ENCODE measurements at regions not wholly inside any gene's neighbourhood (a gene's known extent, or its start where the extent isn't known, plus 50 kb on each side); places are given as distances from the start of the nearest gene placed in this dataset.

DNA sequence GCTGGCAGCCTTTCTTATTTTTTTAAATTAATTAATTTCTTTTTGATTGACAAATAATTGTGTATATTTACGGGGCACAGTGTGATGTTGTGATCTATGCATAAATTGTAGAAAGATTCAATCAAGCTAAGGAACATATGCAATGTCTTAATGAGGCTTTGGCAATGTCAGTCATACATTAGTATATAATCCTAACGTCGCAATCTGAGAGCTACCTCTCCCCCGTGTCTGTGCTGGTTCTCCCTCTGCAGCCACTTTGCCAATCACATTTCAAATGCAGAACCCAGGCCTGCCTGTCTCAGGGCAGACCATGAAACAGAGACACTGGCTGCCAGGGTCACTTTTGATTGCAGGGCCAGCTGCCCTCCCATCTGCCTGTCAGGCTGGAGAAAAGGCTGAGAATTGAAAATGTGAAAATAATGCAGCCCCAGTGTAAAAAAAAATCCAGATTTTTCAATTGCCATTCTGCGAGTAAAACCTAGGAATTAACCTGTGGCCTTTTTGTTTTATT is 56.3 kb downstream of the SLC24A2 start:
- POLR2A ChIA-PET: no interaction called here
- ATAC-seq (ENCODE audit: low read depth): no peak
- Mint-ChIP-seq H3K9me3 (peaks cover 2% of the 10 kb centered on the region), H3K36me3 (no peaks in the 10 kb centered on the region), H3K4me1 (no peaks in the 10 kb centered on the region), H3K4me3 (no peak overlapping the region), H3K27me3 (peaks cover 10% of the 10 kb centered on the region), H3K27ac (no peak overlapping the region)
- no peak for DNase-seq

DNA sequence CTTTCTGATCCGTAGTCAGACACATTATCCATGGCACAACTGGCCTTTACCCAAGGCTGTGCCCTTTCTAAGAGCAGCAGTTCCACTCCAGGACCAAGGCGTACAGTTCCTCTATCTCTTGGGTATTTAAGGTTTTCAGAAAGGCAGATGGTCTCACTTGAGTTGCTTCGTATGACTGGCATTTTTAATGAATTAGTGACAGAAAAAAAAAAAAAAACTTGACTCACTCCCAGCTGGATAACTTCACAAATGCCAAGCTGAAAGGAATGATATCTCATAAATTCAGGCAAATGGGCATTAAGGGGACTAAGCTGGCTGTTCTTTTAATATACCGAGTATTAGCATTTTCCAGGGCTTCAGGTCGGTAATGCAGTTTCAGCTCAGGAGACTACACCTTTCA is 60.7 kb downstream of the SLC24A2 start:
- H3K9me3 Mint-ChIP-seq: no peaks in the 10 kb centered on the region
- ATAC-seq (ENCODE audit: low read depth) (no peak), DNase-seq (no peak)
- no peak overlapping the region for H3K27ac Mint-ChIP-seq
- peaks cover 8% of the 10 kb centered on the region for H3K27me3 Mint-ChIP-seq
- H3K4me1 Mint-ChIP-seq: no peaks in the 10 kb centered on the region
- POLR2A ChIA-PET: no interaction called here
- H3K36me3 Mint-ChIP-seq: no peaks in the 10 kb centered on the region
- no peak overlapping the region for H3K4me3 Mint-ChIP-seq

DNA sequence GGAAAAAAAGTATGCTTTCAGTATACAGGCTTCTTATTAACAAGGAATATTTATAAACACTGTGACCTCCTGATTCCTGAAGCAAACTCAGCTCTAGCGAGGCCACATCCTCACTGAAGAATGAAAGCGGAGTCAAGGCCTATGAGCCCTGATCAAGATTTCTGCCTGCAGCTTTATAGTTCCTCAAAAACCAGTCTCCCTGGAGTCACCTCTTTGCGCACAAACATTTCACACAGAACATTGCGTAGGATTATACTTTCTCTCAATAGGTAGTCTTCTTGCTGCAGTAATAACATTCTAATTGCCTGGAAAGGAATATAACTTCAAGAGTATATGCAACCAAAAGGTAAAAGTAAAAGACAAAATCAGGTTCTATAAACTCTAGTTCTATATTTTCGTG is 62.9 kb downstream of the SLC24A2 start:
- no peaks in the 10 kb centered on the region for H3K36me3 Mint-ChIP-seq
- ATAC-seq (ENCODE audit: low read depth) (no peak), DNase-seq (no peak)
- no peaks in the 10 kb centered on the region for H3K4me1 Mint-ChIP-seq
- peaks cover 8% of the 10 kb centered on the region for H3K27me3 Mint-ChIP-seq
- no peak overlapping the region for H3K4me3 Mint-ChIP-seq
- H3K9me3 Mint-ChIP-seq: no peaks in the 10 kb centered on the region
- POLR2A ChIA-PET: no interaction called here
- H3K27ac Mint-ChIP-seq: no peak overlapping the region

DNA sequence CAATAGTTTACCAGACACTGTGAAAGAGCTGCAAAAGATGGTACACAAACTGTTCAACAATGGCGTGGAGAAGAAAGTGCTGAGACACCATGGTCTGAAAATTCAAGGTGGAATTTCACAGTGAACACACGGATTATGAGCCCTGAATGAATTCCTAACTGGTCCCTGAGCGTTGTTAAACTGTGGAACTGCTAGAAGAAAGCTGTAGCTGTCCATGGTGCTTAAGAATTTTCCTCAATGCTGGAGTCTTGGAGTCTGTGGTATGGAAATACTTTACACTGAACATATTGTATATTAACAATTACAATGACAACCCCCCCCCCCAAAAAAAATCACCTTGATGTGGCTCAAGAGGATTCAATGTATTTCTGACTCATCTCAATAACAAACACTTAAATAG is 68.5 kb downstream of the SLC24A2 start:
- POLR2A ChIA-PET: no interaction called here
- Mint-ChIP-seq H3K27me3 (peaks cover 4% of the 10 kb centered on the region), H3K4me1 (no peaks in the 10 kb centered on the region), H3K4me3 (no peak overlapping the region), H3K9me3 (no peaks in the 10 kb centered on the region), H3K27ac (no peak overlapping the region), H3K36me3 (no peaks in the 10 kb centered on the region)
- DNase-seq (no peak), ATAC-seq (ENCODE audit: low read depth) (no peak)

DNA sequence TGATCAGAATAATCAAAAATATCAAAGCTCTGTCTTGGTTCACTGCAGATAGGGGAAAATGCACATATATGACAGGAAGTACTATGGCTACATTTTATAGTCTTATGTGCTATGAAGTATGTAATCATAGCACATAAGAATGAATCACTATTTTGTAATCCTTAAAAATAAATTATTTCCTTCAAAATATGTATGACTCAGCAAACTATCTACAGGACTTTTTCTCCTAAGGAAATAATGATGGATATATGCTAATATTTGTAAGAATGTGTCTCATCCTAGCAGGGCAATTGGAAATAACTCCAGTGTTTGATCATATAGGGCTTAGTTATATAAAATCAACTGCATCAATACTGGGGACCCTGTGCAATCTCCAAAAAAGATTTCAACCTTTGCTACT is 85.1 kb downstream of the SLC24A2 start:
- Mint-ChIP-seq H3K36me3 (no peaks in the 10 kb centered on the region), H3K4me3 (no peak overlapping the region), H3K27me3 (peaks cover 4% of the 10 kb centered on the region), H3K9me3 (no peaks in the 10 kb centered on the region), H3K4me1 (no peaks in the 10 kb centered on the region), H3K27ac (no peak overlapping the region)
- no peak for DNase-seq
- POLR2A ChIA-PET: no interaction called here
- no peak for ATAC-seq (ENCODE audit: low read depth)

DNA sequence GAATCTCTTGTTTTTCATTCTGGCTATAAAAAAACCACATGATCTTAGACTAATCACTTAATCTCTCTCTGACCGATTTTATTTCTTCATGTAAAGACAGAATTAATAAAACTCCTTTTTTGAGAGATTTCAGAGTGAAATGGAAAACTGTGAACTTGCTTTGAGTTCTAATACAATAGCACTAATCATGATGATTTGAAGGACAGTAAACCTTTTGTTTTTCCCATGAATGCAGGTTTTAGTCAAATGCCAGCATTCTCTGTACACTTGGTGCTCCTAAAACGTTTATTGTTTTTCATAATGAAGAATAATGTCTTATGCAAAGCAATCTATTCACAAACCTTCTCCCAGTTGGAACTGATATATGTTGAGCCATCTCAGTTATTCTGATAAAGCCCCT is 86.8 kb downstream of the SLC24A2 start:
- Mint-ChIP-seq H3K9me3 (no peaks in the 10 kb centered on the region), H3K27me3 (peaks cover 4% of the 10 kb centered on the region)

DNA sequence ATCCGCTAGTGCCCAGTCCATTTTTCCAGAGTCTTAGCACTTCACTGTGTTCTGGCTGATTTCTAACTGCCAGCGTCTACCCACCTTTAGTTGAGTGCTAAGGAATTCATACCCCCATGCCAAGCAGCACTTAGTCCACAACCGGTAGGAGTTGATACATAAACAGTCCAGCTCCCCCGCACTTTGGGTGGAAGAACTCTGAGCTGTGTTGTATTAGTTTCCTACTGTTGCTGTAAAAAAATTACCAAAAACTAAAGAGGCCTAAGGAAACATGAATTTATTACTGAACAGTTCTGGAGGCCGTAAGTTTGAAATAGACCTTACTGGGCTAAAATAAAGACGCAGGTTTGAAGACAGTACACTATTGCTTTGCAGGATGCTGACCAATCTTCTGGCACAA is 87.6 kb downstream of the SLC24A2 start:
- Mint-ChIP-seq H3K4me1 (no peaks in the 10 kb centered on the region), H3K36me3 (no peaks in the 10 kb centered on the region), H3K4me3 (no peak overlapping the region), H3K27me3 (peaks cover 4% of the 10 kb centered on the region), H3K9me3 (no peaks in the 10 kb centered on the region), H3K27ac (no peak overlapping the region)
- ATAC-seq (ENCODE audit: low read depth): no peak
- POLR2A ChIA-PET: no interaction called here
- DNase-seq: no peak

More for the DNA sequence above, 86.8 kb downstream of the SLC24A2 start:
- POLR2A ChIA-PET: no interaction called here
- DNase-seq (no peak), ATAC-seq (ENCODE audit: low read depth) (no peak)
- H3K36me3 Mint-ChIP-seq: no peaks in the 10 kb centered on the region
- no peak overlapping the region for H3K27ac Mint-ChIP-seq
- no peak overlapping the region for H3K4me3 Mint-ChIP-seq
- H3K4me1 Mint-ChIP-seq: no peaks in the 10 kb centered on the region

DNA sequence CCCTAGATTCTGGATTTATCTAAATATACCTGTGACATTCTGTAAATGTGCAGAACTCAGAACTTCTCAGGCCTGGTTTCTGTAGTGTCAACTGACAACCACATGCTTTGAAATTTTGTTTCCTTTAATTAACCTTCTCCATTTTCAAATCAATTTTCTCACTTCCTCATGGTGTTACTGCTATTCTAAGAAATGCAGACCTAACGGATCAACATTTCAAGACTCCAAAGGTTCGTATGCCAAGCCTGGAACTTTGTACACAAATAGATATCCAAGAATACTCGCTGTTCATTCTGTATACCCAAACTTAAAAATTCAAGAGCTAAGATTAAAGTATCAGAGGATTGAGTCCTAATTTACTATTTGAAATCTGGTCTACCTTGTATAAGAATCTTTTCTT is 88.1 kb downstream of the SLC24A2 start:
- no peak overlapping the region for H3K27ac Mint-ChIP-seq
- H3K27me3 Mint-ChIP-seq: peaks cover 4% of the 10 kb centered on the region
- H3K36me3 Mint-ChIP-seq: no peaks in the 10 kb centered on the region
- POLR2A ChIA-PET: no interaction called here
- ATAC-seq (ENCODE audit: low read depth) (no peak), DNase-seq (no peak)
- H3K9me3 Mint-ChIP-seq: no peaks in the 10 kb centered on the region
- H3K4me1 Mint-ChIP-seq: no peaks in the 10 kb centered on the region
- no peak overlapping the region for H3K4me3 Mint-ChIP-seq

DNA sequence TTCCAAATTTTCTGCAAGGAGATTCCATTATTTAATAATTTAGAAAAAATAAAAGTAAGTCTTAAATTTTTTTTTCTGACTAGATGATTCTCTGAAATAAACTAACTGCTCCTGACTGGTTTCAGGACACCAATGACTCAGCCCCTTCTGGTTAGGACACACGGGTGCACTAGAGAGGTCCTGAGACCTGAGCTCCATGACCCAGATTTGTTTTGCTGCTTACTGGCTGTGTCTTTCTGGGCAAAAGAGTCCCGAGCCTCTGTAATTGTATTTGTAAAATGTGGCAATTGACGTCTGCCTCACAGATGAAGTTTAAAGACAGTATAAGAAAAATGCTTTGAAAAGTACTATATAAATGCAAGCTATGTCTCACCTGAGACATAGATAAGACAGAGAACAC is 89.1 kb downstream of the SLC24A2 start:
- DNase-seq (no peak), ATAC-seq (ENCODE audit: low read depth) (no peak)
- Mint-ChIP-seq H3K27ac (no peak overlapping the region), H3K27me3 (peaks cover 4% of the 10 kb centered on the region), H3K36me3 (no peaks in the 10 kb centered on the region), H3K4me3 (no peak overlapping the region), H3K4me1 (no peaks in the 10 kb centered on the region), H3K9me3 (no peaks in the 10 kb centered on the region)
- POLR2A ChIA-PET: no interaction called here

DNA sequence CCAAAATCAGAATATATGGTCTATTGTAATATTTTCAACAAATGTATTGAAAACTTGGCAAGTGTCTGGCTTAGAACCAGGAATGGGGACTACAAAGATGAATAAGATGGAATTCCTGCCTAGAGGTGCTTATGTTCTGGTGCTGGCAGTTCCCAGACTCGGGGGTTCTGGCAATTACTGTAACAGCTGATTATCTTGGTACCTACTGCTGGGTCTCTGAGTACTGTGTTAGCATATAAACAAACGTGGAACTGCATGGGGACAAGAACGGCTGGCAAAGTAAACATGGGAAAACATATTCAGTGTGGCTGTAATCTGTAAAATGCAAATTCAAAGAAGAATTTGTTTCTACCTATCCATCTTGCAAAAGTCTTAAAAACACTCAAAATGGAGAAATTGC is 89.9 kb downstream of the SLC24A2 start:
- Mint-ChIP-seq H3K27me3 (peaks cover 4% of the 10 kb centered on the region), H3K27ac (no peak overlapping the region), H3K9me3 (no peaks in the 10 kb centered on the region), H3K4me1 (no peaks in the 10 kb centered on the region), H3K4me3 (no peak overlapping the region), H3K36me3 (no peaks in the 10 kb centered on the region)
- ATAC-seq (ENCODE audit: low read depth) (no peak), DNase-seq (no peak)
- POLR2A ChIA-PET: no interaction called here

DNA sequence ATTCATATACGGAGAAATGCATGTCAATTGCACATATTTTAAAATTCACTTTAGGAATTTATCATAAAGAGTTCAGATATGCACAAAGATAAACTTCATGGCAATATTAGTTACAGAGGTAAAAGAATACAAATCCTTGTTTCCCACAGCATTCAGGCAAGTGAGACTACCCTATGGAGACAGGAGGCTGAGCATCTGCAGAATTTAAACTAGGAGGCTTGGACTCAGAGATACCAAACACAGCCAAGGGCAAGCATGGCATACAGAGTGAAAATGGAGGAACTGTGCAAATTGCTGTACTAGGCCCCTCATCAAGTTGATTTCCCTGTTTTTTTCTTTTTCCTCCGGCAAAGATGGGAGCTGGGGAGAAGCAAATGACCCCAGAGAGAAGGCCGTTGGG is 94.2 kb downstream of the SLC24A2 start:
- no peaks in the 10 kb centered on the region for H3K36me3 Mint-ChIP-seq
- H3K27ac Mint-ChIP-seq: no peak overlapping the region
- ATAC-seq (ENCODE audit: low read depth) (no peak), DNase-seq (no peak)
- no peaks in the 10 kb centered on the region for H3K27me3 Mint-ChIP-seq
- H3K4me3 Mint-ChIP-seq: no peak overlapping the region
- no peaks in the 10 kb centered on the region for H3K4me1 Mint-ChIP-seq
- no peaks in the 10 kb centered on the region for H3K9me3 Mint-ChIP-seq
- POLR2A ChIA-PET: no interaction called here

DNA sequence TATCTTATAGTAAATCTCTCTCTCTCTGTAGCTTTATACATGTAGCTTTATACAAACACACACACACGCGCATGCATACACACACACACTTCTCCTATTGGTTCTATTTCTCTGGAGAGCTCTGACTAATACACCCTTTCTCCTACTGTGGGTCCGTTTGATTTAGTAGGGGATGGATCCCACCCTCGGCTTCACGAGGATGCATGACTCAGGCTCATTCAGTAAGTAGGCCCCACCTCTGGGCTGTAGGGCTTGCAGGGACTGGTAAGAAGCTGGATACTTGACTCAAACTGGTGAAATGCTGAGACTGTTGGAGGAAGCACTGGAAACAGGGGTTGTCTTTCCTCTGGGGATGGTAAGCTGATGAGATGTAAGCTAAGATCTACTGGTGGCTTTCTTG is 98.7 kb downstream of the SLC24A2 start:
- Mint-ChIP-seq H3K27me3 (no peaks in the 10 kb centered on the region), H3K4me1 (no peaks in the 10 kb centered on the region), H3K27ac (no peak overlapping the region), H3K9me3 (peaks cover 16% of the 10 kb centered on the region), H3K36me3 (no peaks in the 10 kb centered on the region), H3K4me3 (no peak overlapping the region)
- DNase-seq (no peak), ATAC-seq (ENCODE audit: low read depth) (no peak)
- POLR2A ChIA-PET: no interaction called here

DNA sequence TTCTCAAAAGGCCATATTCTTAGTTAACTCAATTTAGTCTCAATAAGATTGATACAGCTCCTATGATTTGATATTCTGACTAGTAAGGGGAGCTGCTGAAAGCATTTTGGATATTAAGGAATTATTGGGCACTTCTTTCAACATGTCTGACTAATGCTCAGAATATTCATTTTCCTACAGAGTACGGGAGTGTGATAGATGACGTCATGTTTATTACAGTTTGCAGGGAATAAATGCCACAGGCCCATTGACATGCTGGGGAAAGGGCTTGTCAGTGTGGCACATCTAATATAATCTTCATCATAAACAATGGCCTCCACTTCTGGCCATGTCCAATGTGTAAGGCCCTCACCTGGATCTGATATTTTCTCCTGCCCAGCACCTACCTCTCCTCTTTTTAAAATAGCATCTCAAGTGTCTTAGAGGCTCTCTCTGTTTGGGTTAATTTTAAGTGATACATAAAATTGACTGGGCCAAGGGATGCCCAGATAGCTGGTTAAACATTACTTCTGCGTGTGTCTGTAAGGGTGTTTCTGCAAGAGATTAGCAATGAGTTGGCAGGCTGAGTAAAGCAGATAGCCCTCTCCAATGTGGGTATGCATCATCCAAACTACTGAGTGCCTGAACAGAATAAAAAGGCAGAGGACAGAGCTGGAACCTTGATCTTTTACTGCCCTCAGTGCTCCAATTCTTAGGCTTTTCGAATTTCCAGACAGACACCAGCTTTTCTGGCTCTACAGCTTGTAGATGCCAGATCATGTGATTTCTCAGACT is 99.3 kb downstream of the SLC24A2 start:
- H3K36me3 Mint-ChIP-seq: no peaks in the 10 kb centered on the region
- H3K4me3 Mint-ChIP-seq: no peak overlapping the region
- H3K9me3 Mint-ChIP-seq: peaks cover 19% of the 10 kb centered on the region
- peaks cover 2% of the 10 kb centered on the region for H3K27me3 Mint-ChIP-seq
- no peaks in the 10 kb centered on the region for H3K4me1 Mint-ChIP-seq
- POLR2A ChIA-PET: no interaction called here
- no peak for ATAC-seq (ENCODE audit: low read depth)
- H3K27ac Mint-ChIP-seq: no peak overlapping the region
- no peak for DNase-seq

DNA sequence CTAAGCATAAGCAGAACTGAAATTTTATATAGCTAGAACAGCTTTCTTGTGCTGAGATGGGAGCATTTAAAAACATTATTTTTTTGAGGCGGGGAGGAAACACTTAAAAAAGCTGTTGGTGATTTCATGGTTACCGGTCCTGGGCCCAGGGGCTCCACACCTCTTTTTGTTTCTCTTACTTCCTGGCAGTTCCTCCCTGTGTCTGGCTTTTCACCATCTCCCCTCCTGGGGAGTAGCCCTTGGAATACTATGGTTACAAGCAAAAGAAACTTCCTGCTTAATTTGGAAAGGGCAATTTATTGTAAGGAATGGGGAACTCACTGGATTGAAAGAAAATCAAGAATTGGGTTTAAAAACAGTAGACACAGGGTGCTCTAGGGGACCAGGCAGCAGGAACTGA is 105.1 kb downstream of the SLC24A2 start:
- H3K27ac Mint-ChIP-seq: no peak overlapping the region
- peaks cover 19% of the 10 kb centered on the region for H3K9me3 Mint-ChIP-seq
- H3K36me3 Mint-ChIP-seq: no peaks in the 10 kb centered on the region
- POLR2A ChIA-PET: no interaction called here
- H3K27me3 Mint-ChIP-seq: peaks cover 2% of the 10 kb centered on the region
- DNase-seq (no peak), ATAC-seq (ENCODE audit: low read depth) (no peak)
- H3K4me1 Mint-ChIP-seq: no peaks in the 10 kb centered on the region
- no peak overlapping the region for H3K4me3 Mint-ChIP-seq

DNA sequence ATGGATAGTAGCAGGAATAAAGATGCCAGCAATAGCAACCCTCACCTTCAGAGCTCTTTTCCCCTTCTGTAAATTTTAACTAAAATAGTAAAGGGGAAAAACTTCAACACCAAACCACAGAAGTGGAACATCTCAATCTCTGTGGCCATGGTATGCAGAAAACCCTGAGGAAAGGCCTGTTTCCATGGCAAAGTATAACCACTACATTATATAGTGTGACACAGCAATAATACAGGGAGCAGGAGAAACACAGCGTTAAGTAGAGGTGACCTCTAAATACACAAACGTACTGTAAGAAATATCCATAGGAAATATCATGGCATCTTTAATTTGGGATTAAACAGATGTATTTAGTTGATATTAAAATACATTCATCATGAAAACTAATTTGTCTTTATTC is 106.4 kb downstream of the SLC24A2 start:
- H3K27ac Mint-ChIP-seq: no peak overlapping the region
- POLR2A ChIA-PET: no interaction called here
- no peak for ATAC-seq (ENCODE audit: low read depth)

More for the DNA sequence above, 106.4 kb downstream of the SLC24A2 start:
- Mint-ChIP-seq H3K27me3 (peaks cover 4% of the 10 kb centered on the region), H3K9me3 (peaks cover 17% of the 10 kb centered on the region), H3K4me3 (no peak overlapping the region), H3K36me3 (no peaks in the 10 kb centered on the region), H3K4me1 (no peaks in the 10 kb centered on the region)
- DNase-seq: no peak

Measured in activated naive CD8-positive, alpha-beta T cell treated with anti-CD3 and anti-CD28 coated beads, Interleukin-2, amount 10 ng/mL, durations not matched to agents 7 days and 5 days (primary cell).